ENCODE measurements at regions not wholly inside any gene's neighbourhood (a gene's known extent, or its start where the extent isn't known, plus 50 kb on each side); places are given as distances from the start of the nearest gene placed in this dataset.

DNA sequence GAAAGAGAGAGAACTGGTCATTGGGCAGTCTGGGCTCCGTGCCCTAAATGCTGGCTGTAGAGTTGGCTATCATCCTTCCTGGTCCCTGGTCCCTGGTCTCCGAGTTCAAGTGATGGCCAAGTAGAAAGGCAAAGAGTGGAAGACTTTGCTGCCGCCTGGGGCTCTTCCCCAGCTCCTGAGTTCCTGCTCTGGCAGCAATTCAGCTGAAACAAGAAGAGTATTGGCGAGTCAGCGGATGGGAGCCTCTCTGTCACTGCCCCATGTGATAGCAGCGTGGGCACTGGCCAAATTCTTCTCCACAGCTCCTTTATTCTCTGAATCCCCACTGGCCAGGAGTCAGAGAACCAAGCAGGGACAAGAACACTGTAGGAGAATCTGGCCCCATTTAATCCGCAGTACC is 351.0 kb upstream of the POU3F3 start:
- peak in 57 of 58 donors; percentile 14 to 96 (median 84) for DNase-seq

GRCh38 chr2:104504331-104505073 is 349.4 kb upstream of the POU3F3 start:
- DNase-seq, result no peak

- DNase-seq, result no peak
Observed at GRCh38 chr2:104518256-104518655, 335.7 kb upstream of the POU3F3 start.

- DNase-seq, result no peak
Observed at GRCh38 chr2:104521247-104521646, 332.7 kb upstream of the POU3F3 start.

DNA sequence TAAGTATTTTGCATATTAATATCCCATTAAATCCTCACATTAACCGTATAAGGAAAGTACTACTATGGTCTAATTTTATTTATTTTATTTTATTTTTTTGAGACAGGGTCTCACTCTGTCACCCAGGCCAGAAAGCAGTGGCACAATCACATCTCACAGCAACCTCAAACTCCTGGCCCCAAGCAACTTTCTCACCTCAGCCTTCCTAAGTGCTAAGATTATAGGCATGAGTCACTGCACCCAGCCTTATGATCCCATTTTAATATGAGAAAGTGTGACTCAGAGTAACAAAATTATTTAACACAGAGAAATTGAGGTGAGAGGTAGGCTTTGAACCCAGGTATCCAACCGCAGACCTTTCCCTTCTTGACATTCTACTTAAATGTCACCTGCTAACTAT is 330.0 kb upstream of the POU3F3 start:
- DNase-seq, result no peak

DNA sequence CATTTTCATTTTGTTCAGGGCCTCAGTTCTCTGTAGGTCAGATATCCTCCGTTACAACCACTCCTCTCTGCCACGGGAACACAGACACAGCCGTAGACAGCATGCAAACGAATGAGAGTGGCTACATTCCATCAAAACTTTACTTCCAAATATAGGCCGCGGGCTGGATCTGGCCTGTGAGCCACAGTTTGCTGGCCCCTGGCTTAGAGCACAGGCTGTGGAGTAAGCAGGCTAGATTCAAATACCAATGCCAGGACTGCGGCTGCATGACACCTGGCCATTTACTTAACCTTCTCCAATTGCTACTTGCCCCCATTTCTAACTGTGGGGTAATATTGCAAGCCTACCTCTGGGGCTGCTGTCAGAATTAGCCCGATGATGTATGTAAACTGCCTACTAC is 325.8 kb upstream of the POU3F3 start:
- no peak for DNase-seq

GRCh38 chr2:104531122-104531521 is 322.8 kb upstream of the POU3F3 start:
- DNase-seq, result no peak

- DNase-seq, result no peak
Observed at GRCh38 chr2:104537116-104537515, 316.8 kb upstream of the POU3F3 start.

GRCh38 chr2:104538077-104538476 is 315.8 kb upstream of the POU3F3 start:
- no peak for DNase-seq

DNA sequence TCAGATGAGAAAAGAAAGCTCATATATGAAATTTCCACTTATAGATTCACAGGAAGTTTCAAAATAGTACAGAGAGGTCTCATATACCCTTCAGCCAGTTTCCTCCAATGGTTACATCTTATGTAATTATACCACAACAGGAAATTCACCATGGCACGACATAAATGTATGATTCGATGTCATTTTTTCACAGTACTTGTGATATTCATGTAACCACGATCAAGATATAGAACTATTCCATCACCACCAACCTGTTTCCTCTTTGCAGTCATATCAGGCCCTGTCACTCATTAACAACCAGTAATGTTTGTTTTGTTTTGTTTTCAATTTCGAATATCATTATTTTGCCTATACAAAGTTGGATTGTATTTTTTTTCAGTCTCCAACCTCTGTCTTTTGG is 314.3 kb upstream of the POU3F3 start:
- no peak for DNase-seq

GRCh38 chr2:104545055-104545454 is 308.9 kb upstream of the POU3F3 start:
- no peak for DNase-seq

DNA sequence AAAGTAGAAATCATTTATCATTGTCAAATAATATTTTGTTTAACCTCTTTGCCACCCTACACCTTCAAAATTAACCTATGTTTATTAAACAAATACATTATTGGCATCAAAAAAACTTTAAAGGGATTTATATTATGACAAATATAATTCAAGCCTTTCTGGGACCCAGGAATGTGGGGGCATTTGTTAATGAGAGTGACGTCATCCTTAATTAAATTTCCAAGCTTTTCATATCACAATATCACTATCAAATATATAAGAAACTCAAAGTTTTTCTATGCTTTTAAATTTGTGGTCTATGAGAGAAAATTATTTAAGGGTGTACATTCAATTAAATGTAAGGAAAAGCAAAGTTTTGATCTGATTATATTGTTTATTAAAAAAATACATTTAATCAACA is 307.4 kb upstream of the POU3F3 start:
- DNase-seq, result no peak

- DNase-seq, result no peak
Observed at GRCh38 chr2:104547221-104547620, 306.7 kb upstream of the POU3F3 start.

- DNase-seq, result no peak
Observed at GRCh38 chr2:104561251-104561650, 292.7 kb upstream of the POU3F3 start.

- DNase-seq, result no peak
Observed at GRCh38 chr2:104562537-104562936, 291.4 kb upstream of the POU3F3 start.

DNA sequence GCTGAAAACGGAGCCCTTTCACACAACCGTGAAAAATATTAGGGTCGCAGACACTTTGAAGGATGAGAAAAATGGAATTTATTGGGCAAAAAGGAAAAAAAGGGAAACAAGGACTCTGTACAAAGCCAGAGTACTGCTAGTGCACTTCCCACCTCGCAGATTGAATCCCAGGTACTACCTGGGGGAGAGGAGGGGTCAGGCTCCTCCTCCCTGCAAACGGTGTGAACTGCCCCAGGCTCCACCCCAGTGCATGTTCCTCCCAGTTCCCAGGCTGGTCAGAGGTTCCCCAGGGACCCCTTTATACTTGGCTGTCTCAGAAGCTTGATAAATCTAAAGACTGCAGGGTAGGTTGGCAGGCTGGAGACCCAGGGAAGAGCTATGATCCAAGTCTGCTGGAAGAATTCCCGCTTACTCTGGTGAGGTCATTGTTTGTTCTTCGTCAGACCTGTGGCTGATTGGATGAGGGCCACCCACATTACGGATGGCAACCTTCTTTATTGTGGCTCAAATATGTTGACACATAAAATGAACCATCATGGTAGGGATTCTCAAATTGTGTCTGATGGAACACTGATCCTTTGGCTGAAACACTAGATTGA is 290.4 kb upstream of the POU3F3 start:
- no peak for DNase-seq

DNA sequence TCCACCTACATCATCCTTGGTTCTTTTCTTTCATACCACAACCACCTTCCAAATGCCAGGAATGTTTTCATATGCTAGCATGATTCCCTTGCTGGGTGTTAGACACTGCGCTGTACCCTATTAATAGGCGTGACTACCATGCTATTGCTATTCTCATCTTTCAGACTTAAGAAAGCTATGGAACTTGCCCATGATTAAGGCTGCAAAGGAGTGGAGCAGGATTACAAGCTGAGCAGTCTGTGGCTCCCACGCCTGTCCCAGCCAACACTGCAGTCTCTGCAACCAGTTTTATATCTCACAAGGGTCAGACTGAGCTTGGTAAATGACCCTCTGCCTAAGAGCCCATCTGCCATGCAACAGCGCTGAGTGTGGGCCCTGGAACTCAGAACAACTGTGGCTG is 285.7 kb upstream of the POU3F3 start:
- DNase-seq, result no peak

DNA sequence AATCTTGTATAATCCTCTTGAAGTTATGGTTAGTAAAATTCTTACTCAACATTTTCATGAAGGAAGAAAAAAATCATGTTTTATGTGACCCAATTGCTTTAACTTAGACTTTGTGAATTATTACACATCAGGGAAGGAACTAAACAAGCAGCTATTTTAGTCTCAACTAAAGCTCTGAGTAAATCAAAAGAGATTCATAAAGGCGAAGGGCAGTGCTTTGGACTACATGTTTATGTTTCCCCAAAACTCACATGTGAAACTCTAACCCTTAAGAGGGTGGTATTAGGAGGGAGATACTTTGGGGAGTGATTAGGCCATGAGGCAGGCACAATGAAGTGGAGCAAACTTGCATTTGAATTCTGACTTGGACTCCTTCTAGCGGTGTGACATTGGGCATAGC is 283.7 kb upstream of the POU3F3 start:
- no peak for DNase-seq

DNA sequence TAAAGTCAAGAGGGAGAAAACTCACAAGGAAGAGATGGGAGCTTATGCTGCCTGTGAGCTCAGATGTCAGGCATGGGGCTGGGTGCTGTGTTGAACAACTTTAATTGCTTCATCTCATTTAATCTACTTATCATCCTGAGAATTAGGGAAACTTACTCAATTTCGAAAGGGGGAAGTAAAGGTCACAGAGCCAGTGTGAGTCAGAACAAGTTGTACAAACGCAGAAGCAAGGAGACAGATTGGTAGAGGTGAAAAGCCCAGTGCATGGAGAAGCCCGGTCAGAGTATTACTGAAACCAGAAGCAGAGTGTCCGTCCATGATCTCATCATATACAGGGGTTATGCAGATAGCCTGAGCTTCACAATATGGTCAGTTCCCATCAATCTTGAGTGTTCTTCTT is 281.1 kb upstream of the POU3F3 start:
- no peak for DNase-seq

DNA sequence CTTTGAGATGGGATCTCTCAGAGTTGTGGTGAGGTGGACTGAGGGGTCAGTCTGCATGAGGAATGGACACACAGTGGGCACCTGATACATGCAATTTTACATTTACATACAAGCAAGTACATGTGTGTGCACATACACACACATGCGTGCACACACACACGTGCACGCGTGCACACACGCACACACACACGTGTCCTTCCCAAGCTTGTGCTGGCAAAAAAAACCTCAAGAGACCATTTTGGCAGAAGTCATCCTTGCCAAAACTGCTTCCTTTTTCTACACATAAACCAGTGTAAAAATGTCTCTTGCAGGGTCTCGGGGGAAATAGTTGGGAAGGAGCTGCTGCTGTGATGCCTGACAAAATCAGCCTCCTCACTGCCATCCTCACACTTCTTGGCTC is 279.5 kb upstream of the POU3F3 start:
- no peak for DNase-seq

DNA sequence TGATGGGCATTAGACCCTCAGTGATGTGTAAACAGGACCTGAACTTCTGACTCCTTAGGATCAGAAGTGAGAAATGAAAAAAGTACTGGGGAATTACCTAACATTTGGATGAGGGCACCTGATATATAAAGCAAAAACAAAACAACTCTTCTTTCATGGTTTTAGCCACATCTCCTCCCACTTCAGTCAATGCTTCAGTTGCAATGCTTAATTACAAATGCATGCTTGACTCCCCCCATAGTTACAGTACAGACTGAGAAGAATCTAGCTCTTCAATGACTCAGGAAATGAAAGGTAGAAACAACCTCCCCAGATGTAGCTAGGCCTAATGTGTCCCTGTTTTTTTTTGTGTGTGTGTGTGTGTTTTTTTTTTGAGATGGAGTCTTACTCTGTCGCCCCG is 276.8 kb upstream of the POU3F3 start:
- DNase-seq, result no peak

GRCh38 chr2:104582471-104582870 is 271.4 kb upstream of the POU3F3 start:
- DNase-seq, result no peak

GRCh38 chr2:104583811-104584210 is 270.1 kb upstream of the POU3F3 start:
- DNase-seq, result peak in 17 of 58 donors; percentile 2 to 60 (median 10)

All from anterior cingulate cortex (tissue), 58 donors.